Tibial nerve (tissue), 4 donors: ENCODE measurements at regions not wholly inside any gene's neighbourhood (a gene's known extent, or its start where the extent isn't known, plus 50 kb on each side); places are given as distances from the start of the nearest gene placed in this dataset.

Source experiments
- EP300 ChIP-seq, 2 donors: sonication (generic); formaldehyde crosslinking; IDR thresholded peaks; one replicate each; pipeline ENCODE4 v1.6.1; 2017; ENCODE audit warnings: antibody characterized with exemption in 2 of 2, mild to moderate bottlenecking in 1 of 2
- POLR2A ChIP-seq, 2 donors: fragments of 450-650 bp; IDR thresholded peaks; one replicate each; pipeline ENCODE4 v1.6.1; 2017; ENCODE audit warnings: antibody characterized with exemption in 2 of 2, mild to moderate bottlenecking in 2 of 2, moderate library complexity in 2 of 2
- TF ChIP-seq, protein P1 (sequence below), 5 experiments: fragments of 200-600 bp in 3 of 5; fragments of 450-650 bp in 2 of 5; sonication (generic) in 3 of 5; IDR thresholded peaks; one replicate each; pipeline ENCODE4 v1.5.1; 2016 to 2019; ENCODE audit warnings: antibody characterized with exemption in 5 of 5, mild to moderate bottlenecking in 3 of 5, moderate library complexity in 2 of 5

DNA sequence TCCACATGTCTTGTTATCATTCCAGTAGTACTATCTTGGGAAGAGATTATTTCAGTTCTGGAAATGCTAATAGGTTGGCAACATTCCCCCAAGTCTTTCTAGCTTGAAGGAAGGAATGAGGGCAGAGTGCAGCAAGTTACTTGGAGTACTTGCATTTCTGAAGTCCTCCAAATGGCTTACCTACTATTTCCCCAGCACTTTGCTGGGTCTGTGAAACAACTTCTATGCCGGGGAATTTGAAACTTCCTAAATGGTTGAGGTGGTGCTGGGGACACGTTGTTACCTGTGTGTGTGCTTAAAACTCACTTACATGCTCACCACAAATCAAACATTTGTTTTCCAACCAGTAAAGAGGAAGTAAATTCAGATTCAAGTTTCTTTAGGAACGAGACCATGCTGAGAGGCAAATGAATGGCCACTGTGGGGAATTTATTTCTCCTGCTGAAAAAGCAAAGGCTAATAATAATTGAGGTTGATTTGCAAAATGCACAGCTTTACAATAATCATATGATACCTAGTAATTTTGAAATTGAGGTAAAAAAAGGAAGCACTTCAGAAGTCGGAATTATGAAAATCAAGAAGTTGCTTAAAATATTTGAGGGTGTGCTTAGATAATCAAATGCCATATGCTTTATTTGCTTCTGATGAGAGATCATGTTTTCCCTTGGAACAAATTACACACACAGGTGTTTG, 1167.7 kb upstream of the ZEB2 start:
- TF ChIP-seq, protein P1, sequence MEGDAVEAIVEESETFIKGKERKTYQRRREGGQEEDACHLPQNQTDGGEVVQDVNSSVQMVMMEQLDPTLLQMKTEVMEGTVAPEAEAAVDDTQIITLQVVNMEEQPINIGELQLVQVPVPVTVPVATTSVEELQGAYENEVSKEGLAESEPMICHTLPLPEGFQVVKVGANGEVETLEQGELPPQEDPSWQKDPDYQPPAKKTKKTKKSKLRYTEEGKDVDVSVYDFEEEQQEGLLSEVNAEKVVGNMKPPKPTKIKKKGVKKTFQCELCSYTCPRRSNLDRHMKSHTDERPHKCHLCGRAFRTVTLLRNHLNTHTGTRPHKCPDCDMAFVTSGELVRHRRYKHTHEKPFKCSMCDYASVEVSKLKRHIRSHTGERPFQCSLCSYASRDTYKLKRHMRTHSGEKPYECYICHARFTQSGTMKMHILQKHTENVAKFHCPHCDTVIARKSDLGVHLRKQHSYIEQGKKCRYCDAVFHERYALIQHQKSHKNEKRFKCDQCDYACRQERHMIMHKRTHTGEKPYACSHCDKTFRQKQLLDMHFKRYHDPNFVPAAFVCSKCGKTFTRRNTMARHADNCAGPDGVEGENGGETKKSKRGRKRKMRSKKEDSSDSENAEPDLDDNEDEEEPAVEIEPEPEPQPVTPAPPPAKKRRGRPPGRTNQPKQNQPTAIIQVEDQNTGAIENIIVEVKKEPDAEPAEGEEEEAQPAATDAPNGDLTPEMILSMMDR (IDR thresholded peaks at IDR 0.05) = no peak
- TF ChIP-seq EP300 (IDR thresholded peaks at IDR 0.05) = no peak
- no peak for TF ChIP-seq POLR2A (IDR thresholded peaks at IDR 0.05)
